Prostate gland (tissue), 2 donors: ENCODE measurements at regions not wholly inside any gene's neighbourhood (a gene's known extent, or its start where the extent isn't known, plus 50 kb on each side); places are given as distances from the start of the nearest gene placed in this dataset.

Experiments
- DNase-seq: peaks from one replicate; pipeline ENCODE4 v3.0.0-alpha.2; 2019; ENCODE audit warnings: low spot score
- H3K27ac ChIP-seq, 2 donors: fragments of 200-600 bp; sonication (generic); 2 replicates each; pipeline ENCODE4 v1.5.1; 2017 to 2019
- H3K27me3 ChIP-seq: fragments of 200-600 bp; sonication (generic); replicated peaks from 2 replicates; pipeline ENCODE4 v1.5.1; 2019; ENCODE audit not compliant: insufficient read depth
- H3K36me3 ChIP-seq, 2 donors: fragments of 200-600 bp; sonication (generic); 1 replicate in 1 of 2; 2 replicates in 1 of 2; pipeline versions ENCODE4 v1.5.1 to v1.8.1; 2017 to 2019
- H3K4me1 ChIP-seq: fragments of 200-600 bp; sonication (generic); replicated peaks from 2 replicates; pipeline ENCODE4 v1.5.1; 2019
- H3K4me3 ChIP-seq, 2 donors: fragments of 200-600 bp; sonication (generic); 2 replicates each; pipeline ENCODE4 v1.5.1; 2017 to 2019
- H3K9me3 ChIP-seq: fragments of 200-600 bp; sonication (generic); 2 replicates; pipeline ENCODE4 v1.5.1; 2017
- POLR2A ChIP-seq: fragments of 450-650 bp; IDR thresholded peaks from one replicate; pipeline ENCODE4 v1.6.1; 2016; ENCODE audit warnings: antibody characterized with exemption, mild to moderate bottlenecking
- POLR2AphosphoS5 ChIP-seq: sonication (generic); formaldehyde crosslinking; IDR thresholded peaks from one replicate; pipeline ENCODE4 v1.6.1; 2017; ENCODE audit warnings: antibody characterized with exemption
- WGBS: methylation state at CpG from one replicate; pipeline ENCODE4 v1.1.5; 2018; 5-methylcytosine and 5-hydroxymethylcytosine counted together
- intact Hi-C: fragments of 100-400 bp; cut with DNase I; formaldehyde crosslinking; loops from one replicate; pipeline ENCODE4 v1.14.2; 2022
- TF ChIP-seq, protein P1 (sequence below), 4 experiments: fragments of 200-600 bp in 2 of 4; fragments of 450-650 bp in 2 of 4; sonication (generic) in 2 of 4; IDR thresholded peaks; 1 replicate in 3 of 4; 2 replicates in 1 of 4; pipeline ENCODE4 v1.5.1; 2016 to 2019; ENCODE audit warnings: antibody characterized with exemption in 4 of 4, mild to moderate bottlenecking in 2 of 4, moderate library complexity in 2 of 4

DNA sequence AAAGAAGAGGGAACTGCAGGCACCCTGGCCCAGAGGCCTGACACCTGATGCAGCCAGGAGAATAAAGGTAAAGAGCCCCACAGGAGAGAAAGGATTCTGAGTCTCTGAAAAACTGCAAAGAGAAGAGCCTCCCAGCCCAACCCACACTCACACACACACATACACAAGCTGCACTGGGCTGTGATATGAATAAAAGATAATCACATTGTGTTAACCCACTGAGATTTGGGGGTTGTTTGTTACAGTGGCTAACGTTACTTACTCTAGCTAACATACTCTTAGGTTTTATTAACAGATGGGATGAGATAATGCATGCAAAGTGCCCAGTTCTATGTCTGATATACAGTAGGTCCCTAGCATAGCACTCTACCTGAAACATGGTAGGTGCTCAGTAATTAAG is 554.4 kb downstream of the CD83 start:
- no peaks in the 10 kb centered on the region for H3K4me1 ChIP-seq
- TF ChIP-seq POLR2AphosphoS5 (no peak), POLR2A (no peak)
- TF ChIP-seq, protein P1, sequence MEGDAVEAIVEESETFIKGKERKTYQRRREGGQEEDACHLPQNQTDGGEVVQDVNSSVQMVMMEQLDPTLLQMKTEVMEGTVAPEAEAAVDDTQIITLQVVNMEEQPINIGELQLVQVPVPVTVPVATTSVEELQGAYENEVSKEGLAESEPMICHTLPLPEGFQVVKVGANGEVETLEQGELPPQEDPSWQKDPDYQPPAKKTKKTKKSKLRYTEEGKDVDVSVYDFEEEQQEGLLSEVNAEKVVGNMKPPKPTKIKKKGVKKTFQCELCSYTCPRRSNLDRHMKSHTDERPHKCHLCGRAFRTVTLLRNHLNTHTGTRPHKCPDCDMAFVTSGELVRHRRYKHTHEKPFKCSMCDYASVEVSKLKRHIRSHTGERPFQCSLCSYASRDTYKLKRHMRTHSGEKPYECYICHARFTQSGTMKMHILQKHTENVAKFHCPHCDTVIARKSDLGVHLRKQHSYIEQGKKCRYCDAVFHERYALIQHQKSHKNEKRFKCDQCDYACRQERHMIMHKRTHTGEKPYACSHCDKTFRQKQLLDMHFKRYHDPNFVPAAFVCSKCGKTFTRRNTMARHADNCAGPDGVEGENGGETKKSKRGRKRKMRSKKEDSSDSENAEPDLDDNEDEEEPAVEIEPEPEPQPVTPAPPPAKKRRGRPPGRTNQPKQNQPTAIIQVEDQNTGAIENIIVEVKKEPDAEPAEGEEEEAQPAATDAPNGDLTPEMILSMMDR (IDR thresholded peaks at IDR 0.05): no peak
- no peak overlapping the region for H3K27ac ChIP-seq
- no peaks in the 10 kb centered on the region for H3K36me3 ChIP-seq
- H3K9me3 ChIP-seq: no peaks in the 10 kb centered on the region
- WGBS: 96% methylated on average over 1 of the region's 1 CpG
- no peak overlapping the region for H3K4me3 ChIP-seq
- no peak for DNase-seq
- no peaks in the 10 kb centered on the region for H3K27me3 ChIP-seq
- intact Hi-C loops: no loop called here

DNA sequence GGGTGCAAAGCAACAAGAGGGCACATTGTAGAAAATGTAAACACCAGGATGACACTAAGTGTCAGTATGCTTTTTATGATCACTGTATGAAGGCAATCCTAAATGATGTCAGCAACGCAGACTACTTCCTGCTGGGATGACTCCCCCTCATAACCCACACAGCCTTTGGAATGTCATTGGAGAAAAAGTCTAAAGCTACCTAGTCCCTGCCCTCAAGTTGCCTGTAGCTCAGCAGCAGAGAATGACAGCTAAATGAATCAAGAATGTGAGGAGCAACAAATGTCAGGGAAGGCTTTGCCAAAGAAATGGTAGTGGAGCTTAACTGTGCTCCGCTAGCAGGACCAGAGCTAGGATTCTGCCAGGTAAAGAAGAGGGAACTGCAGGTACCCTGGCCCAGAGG is 555.6 kb downstream of the CD83 start:
- 88% methylated on average over 2 of the region's 2 CpGs for WGBS
- Histone ChIP-seq H3K4me3 (no peak overlapping the region), H3K4me1 (no peaks in the 10 kb centered on the region), H3K9me3 (no peaks in the 10 kb centered on the region), H3K27ac (no peak overlapping the region), H3K27me3 (no peaks in the 10 kb centered on the region), H3K36me3 (no peaks in the 10 kb centered on the region)
- TF ChIP-seq, protein P1 (IDR thresholded peaks at IDR 0.05): no peak
- TF ChIP-seq POLR2AphosphoS5 (no peak), POLR2A (no peak)
- intact Hi-C loops: no loop called here
- DNase-seq: no peak

DNA sequence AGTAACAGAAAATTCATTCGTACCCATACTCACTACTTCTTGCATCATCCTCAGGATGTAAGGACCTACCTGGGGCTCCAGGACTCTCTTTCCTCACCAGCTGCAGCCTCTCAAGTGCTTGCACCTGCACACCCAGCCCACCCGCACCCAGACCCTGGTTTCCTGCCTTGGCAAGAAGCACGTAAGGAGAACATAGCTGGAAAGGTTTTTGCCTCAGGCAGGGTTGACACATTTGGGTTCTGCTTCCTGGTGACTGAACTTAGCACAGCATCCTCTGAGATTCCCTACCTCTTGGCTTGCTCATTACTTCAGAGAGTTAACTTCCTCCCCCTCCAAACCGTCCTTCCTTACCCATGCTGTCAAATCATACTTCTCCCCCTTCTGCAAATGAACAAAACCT is 556.9 kb downstream of the CD83 start:
- Histone ChIP-seq H3K36me3 (no peaks in the 10 kb centered on the region), H3K4me3 (no peak overlapping the region), H3K27ac (no peak overlapping the region), H3K27me3 (no peaks in the 10 kb centered on the region), H3K9me3 (no peaks in the 10 kb centered on the region), H3K4me1 (no peaks in the 10 kb centered on the region)
- 90% methylated on average over 4 of the region's 4 CpGs for WGBS
- intact Hi-C loops: no loop called here
- no peak for DNase-seq
- TF ChIP-seq POLR2AphosphoS5 (no peak), POLR2A (no peak)

DNA sequence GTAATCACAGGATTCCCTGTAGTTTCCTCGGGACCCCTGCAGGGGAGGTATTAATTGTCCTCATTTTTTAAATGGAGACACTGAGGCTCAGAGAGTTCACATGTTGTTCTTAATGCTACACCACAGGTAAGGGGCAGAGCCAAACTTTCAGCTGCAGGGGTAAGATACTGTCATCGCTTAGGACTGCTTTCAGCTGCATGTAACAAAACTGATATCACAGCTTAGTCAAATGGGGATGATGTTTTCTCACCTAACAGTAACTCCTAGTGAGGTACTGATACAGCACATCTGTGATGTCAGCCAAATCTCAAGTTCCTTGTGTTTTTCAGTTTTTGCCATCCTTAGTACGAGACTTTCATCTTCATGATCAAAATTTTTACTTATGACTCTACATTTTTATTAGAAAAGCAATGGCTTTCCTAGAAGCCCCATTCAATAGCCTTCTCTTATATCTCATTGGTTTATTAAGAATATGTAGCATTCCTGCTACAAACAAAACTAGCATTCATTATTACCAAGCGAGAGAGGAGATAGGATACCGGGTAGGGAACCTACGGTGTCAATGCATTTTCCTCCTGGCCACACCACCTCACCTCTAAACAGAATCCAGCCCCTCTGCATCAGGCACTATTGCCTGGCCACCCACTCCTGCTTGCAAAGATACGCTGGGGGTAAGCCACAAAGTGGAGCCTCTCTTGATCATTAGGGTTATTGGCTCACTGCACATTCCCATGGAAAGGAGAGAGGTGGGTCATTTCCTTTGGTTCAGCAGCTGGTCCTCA is 557.5 kb downstream of the CD83 start:
- no peak overlapping the region for H3K27ac ChIP-seq
- intact Hi-C loops: no loop called here
- TF ChIP-seq, protein P1 (IDR thresholded peaks at IDR 0.05): no peak
- TF ChIP-seq POLR2AphosphoS5: no peak
- TF ChIP-seq POLR2A: no peak
- no peaks in the 10 kb centered on the region for H3K9me3 ChIP-seq
- no peaks in the 10 kb centered on the region for H3K36me3 ChIP-seq
- no peak overlapping the region for H3K4me3 ChIP-seq
- no peak for DNase-seq
- no peaks in the 10 kb centered on the region for H3K27me3 ChIP-seq
- WGBS: 94% methylated on average over 7 of the region's 7 CpGs
- no peaks in the 10 kb centered on the region for H3K4me1 ChIP-seq

DNA sequence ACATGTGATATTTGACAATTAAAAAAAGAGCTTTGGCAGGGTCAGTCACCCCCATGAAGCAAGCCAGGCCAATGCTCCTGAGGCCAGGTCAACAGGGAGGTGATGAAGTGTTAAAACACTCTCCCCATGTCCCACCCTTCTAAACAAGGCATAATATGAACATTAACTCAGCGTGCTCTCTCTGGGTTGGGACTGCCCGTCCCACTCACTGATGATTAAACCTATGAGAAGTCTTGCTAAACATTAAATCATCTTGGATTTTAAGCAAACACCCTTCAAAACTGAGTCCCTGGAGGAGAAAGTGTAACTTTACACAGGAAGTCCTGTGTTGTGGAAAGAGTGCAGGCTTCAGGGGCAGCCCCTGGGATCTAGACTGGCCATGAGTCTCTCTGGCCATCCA is 558.5 kb downstream of the CD83 start:
- intact Hi-C loops: no loop called here
- Histone ChIP-seq H3K36me3 (no peaks in the 10 kb centered on the region), H3K4me1 (no peaks in the 10 kb centered on the region), H3K9me3 (no peaks in the 10 kb centered on the region), H3K27me3 (no peaks in the 10 kb centered on the region), H3K4me3 (no peak overlapping the region), H3K27ac (no peak overlapping the region)
- TF ChIP-seq POLR2AphosphoS5 (no peak), POLR2A (no peak)
- TF ChIP-seq, protein P1 (IDR thresholded peaks at IDR 0.05): no peak
- DNase-seq: no peak
- WGBS: 86% methylated on average over 2 of the region's 2 CpGs
